ENCODE measurements at regions not wholly inside any gene's neighbourhood (a gene's known extent, or its start where the extent isn't known, plus 50 kb on each side); places are given as distances from the start of the nearest gene placed in this dataset.

DNA sequence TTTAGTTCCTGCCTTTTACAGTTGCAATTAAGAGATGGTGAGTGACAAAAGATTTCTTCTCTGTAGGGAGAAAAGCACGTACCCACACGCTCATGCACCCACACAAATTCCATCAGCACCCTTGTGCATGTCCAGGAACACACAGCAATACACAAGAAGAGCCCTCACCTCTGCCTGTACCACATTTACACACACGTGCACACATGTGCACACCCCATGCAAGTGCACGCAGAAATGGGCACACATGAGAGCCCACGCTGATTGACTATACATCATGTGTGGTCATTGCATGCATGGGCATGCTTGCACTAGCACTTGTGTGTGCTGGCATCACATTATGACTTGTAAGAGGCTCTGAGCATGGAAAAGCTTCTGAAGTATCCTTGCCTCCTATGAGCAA lies 70.5 kb downstream of the SERPINA3 start:
- DNase-seq (ENCODE audit: low read depth in 2 of 2), result no peak

DNA sequence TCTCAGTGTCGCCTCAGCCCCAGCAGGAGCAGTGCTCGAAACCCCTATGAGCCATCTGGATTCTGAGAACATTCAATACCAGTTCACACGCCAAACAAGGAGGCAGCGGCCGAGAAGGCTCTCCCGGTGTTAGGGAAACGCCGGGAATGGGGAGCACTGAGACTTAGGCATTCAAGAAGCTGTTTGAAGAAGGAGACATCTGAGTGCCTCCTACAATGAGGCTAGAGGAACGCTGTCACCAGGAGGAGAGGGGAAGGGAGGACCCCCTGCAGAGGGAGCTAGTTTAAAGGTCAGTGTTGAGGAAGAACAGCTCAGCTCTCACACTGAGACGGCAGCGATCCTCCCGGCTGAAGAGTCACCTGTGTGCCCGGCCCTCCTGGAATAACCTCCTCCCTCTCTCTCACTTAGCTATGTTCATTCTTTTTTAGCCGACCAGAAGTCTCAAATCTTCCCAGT lies 69.9 kb downstream of the SERPINA3 start:
- no peak for DNase-seq (ENCODE audit: low read depth in 2 of 2)

DNA sequence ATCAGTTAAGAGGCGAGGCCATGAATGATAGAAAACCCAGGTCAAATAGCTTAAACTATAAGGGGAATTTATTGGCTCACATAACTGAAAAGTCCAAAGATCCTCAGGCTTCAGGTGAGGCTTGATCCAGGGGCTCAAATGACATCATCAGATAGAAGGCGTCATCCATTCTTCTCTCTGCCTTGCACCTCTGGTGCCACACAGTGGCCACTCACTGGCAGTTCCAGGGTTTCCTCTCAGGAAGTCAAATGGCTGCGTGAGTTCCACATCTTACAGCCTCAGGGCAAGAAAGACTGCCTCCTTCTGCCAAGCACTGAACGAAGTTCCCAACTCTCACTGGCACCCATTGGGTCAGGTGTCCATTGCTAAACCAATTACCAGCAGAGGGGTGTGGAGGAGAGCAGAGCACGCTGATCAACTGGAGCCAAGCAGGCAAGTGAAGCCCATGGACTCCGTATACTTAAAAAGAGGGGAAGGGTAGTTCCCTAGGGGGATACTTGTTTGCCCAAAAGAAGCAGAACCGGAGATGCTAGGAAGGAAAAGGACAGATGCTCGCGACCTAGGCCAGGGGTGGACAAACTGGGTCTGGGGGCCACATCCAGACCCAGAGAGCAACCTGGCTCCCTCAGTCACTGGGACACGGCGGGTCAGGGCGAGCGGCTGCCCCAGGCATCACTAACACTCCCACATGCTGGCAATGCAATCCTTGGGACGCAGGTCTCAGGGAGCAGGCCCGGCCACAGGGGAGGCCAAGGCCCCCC lies 69.3 kb downstream of the SERPINA3 start:
- DNase-seq (ENCODE audit: low read depth in 2 of 2), result no peak

DNA sequence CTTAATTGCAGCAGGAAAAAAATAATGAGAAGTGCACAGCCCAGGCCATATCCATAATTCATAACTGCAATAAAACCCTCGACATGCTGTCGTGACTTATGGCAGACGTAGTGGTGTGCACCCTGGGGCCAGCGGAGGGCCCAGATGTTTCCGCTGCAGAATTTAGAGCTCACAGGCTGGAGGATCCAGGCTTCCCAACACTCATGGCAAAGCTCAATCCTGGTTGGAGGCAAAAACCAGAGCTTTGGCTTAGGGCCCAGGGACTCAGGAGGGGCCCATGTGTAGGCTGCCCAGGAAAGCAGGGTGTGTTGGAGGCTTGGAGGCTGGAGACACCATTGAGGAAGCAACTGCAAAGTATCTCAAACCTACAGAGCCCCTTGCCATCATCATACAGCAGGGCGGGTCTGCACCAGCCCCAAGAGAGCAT lies 68.7 kb downstream of the SERPINA3 start:
- DNase-seq (ENCODE audit: low read depth in 2 of 2), result no peak

DNA sequence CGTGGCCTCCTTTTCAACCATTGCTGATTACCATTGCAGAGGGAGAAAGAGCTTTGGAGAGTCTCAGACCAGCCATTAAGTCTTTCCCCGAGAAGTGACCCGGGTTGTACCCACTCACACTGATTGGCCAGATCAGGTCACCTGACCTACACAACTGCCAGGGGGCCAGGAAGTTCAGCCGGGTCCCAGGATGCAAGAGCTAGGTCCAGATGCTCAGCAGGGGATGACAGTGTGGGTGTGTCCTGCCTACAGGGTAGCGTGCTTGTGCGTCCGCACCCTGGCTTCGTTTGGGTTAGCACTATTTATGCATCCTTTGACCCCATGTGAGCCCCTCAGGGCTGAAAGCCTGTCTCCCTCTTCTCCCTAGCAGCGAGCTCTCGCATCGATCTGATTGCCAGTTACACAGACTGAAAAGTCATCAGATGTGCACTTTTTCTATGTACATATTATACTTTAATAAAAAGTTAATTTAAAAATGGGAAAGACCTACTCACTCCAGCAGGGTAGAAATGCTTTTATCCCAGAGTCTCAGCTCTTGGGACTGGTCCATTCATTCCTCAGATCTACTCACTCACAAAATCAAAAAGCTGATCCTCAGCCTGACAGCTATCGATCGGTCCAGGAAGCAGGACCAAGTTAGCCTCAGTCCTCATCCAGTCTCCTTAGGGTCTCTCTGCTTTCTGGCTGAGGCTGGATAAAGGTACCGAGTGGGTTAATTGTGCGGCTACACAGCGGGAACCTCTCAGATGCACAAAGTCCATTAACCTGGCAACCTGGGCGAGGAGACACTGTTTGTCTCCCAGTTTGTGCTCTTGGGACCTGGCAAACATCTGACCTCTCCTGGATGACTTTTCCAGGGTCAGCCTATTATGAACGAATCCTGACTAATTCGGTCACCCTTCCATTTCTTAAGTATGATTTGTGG lies 68.0 kb downstream of the SERPINA3 start:
- no peak for DNase-seq (ENCODE audit: low read depth in 2 of 2)

DNA sequence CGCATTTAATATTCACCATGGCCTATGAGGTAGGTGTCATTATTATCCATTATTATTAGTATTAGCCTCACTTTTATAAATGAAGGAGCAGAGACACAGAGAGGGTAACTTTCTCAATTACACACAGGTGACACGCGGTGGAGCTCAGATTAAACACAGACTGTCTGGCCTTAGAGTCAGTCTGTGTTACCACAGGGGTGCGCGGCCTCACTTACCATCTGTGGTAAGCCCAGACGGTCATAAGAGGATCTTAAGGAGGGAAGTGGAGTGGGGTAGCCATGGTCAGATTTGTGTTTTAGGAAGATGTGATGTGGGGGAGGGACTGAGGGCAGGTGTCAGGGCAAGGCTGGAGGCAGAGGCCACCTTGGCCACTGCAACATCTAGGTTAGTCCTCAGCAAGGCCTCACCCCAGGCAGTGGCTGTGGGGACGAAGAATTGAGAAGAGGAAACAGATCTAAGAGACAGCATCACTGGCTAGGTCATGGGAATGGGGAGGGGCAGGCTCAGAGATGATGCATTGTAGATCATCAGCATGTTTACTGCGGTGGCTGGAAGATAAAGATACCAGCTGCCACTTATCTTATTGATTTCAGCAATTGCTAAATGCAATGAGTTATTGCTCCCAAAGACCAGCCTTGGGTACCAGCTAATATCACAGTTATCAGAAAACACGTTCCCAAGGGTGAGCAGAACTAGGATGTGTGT lies 67.1 kb downstream of the SERPINA3 start:
- DNase-seq (ENCODE audit: low read depth in 2 of 2), result no peak

DNA sequence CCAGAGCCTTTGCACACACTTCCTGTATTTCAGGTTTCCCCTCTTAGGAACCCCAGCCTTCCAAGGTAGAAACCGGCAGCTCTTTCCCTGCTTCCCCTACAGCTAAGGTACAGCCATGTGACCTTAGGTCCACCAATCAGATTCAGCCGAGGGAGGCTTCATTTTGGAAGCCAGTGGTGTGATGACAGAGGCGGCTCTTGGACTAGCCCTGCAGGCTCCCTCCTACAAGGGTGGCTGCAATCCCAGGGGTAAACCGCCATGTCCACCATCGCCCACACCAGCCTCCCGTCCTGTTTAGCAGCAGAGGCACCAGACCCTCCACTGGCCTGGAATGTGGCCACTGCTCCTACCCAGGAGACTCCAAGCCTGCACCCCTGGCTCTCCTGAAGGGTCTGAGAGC lies 65.6 kb downstream of the SERPINA3 start:
- DNase-seq (ENCODE audit: low read depth in 2 of 2), result no peak

DNA sequence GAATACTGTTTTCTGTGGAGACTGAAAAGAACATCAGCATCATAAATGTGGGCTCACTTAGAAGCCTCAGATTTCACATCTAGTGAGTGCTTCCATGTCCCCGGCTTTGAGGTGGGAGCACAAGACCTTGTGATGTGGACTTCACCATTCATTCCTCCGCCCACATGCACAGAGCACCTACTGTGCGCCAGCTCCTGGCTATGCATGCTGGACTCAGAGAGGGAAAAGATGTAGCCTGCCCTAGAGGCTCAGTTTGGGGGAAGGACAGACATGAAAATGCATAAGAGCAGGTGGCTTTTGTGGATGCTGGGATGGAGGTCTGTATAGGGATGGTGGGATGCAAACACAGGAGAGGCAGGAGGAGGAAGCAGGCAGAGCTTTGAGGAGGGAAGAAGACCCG lies 65.0 kb downstream of the SERPINA3 start:
- DNase-seq (ENCODE audit: low read depth in 2 of 2), result no peak

DNA sequence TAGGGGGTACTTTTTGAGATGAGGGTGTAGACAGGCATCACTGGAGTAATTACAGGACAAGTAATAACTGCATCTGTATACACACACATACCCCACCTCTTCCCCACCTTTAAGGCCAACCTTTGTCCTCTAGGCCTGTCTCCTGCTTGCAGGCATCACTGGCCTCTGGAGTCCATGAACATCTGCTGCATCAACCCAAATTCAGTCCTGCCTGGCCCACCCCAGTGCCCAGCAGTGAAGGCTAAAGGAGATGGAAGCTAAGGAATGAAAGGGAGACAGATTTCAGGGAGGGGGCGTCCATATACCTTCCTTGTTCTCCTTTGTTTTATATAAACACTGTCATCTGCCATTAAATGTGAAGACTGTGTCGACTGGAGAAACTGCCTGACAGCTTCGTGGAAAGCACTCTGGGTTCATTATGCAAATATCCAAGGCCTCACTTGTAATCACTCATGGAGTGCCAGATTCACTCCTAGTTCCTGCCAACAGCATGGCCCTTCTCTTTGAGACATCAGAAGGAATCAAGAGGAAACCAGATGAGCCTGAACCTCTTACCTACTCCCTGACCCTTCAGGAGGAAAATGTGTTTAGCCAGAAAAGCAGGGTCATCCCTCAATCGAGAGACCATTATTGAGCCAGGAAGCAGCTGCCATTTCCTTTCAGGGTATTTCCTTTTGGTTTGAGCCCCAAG lies 64.4 kb downstream of the SERPINA3 start:
- DNase-seq (ENCODE audit: low read depth in 2 of 2), result no peak

DNA sequence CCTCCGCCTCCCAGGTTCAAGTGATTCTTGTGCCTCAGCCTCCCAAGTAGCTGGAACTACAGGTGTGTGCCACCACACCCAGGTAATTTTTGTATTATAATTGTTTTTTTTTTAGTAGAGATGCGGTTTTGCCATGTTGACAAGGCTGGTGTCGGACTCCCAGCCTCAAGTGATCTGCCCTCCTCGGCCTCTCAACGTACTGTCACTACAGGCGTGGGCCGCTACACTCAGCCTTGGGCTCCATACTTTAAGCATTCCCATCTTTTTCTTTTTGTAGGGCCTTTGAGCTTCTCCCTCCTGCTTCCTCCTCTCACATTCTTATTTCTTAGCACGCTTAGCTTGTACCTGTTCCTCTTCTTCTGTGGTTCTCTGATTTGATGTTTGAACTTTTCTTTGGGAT lies 62.8 kb downstream of the SERPINA3 start:
- DNase-seq (ENCODE audit: low read depth in 2 of 2), result no peak

DNA sequence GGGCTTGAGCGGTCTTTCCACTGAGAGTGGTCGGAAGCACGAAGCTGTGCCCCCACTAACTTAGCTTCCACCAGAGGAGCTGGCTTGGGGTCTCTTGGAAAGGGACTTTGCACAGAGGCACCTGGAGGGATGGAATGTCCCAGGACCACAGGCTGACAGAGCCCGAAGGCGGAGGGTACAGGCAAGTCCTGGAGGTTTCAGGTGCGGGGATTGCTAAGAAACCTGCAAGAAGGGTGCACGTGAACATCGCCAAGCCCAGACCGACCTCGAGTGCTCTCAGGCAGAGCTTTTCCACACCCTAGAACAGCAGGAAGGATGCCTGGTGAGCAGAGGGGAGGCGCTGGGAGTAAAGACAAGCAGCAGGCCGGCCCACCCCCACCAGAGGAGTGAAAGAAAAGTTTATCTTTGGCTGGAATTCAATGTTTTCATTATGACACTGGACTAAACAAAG lies 61.6 kb downstream of the SERPINA3 start:
- no peak for DNase-seq (ENCODE audit: low read depth in 2 of 2)

All from activated CD8-positive, alpha-beta memory T cell treated with anti-CD3 and anti-CD28 coated beads for 4 hours (primary cell).